Sigmoid colon (tissue), 6 donors: ENCODE measurements at regions not wholly inside any gene's neighbourhood (a gene's known extent, or its start where the extent isn't known, plus 50 kb on each side); places are given as distances from the start of the nearest gene placed in this dataset.
"Not testable (repeated sequence)": the region's sequence is repeated elsewhere in the genome, so short reads cannot be mapped to it uniquely, and the experiment has no call there.

Experiments
- DNase-seq: peaks from one replicate; pipeline ENCODE4 v3.0.0-alpha.2; 2019
- H3K27ac ChIP-seq, 4 donors: fragments of 200-600 bp; sonication (generic); one replicate each; pipeline ENCODE4 v1.5.1; 2016 to 2019; ENCODE audit warnings: mild to moderate bottlenecking in 1 of 4
- H3K27me3 ChIP-seq, 3 donors: fragments of 200-600 bp; sonication (generic); one replicate each; pipeline ENCODE4 v1.5.1; 2019; ENCODE audit warnings: mild to moderate bottlenecking in 1 of 3
- H3K36me3 ChIP-seq, 4 donors: fragments of 200-600 bp; sonication (generic); one replicate each; pipeline ENCODE4 v1.5.1; 2016 to 2019
- H3K4me1 ChIP-seq, 4 donors: fragments of 200-600 bp; sonication (generic); one replicate each; pipeline ENCODE4 v1.5.1; 2017 to 2019
- H3K4me3 ChIP-seq, 4 donors: fragments of 200-600 bp; sonication (generic); one replicate each; pipeline ENCODE4 v1.5.1; 2017 to 2019; ENCODE audit warnings: mild to moderate bottlenecking in 2 of 4, moderate library complexity in 1 of 4
- H3K9me3 ChIP-seq, 4 donors: fragments of 200-600 bp in 3 of 4; sonication (generic) in 3 of 4; one replicate each; pipeline versions ENCODE4 v1.5.1 to v1.6.1; 2013 to 2019
- EP300 ChIP-seq, 4 donors: sonication (generic); formaldehyde crosslinking; IDR thresholded peaks; one replicate each; pipeline ENCODE4 v1.6.1; 2017; ENCODE audit warnings: antibody characterized with exemption in 4 of 4
- POLR2A ChIP-seq, 2 donors: fragments of 450-650 bp; IDR thresholded peaks; one replicate each; pipeline ENCODE4 v1.6.1; 2016; ENCODE audit warnings: antibody characterized with exemption in 2 of 2, mild to moderate bottlenecking in 2 of 2, moderate library complexity in 2 of 2
- POLR2AphosphoS5 ChIP-seq, 4 donors: sonication (generic); formaldehyde crosslinking; IDR thresholded peaks; one replicate each; pipeline ENCODE4 v1.6.1; 2017; ENCODE audit warnings: antibody characterized with exemption in 4 of 4
- WGBS, 2 donors: extraction: QIAGEN DNeasy Blood & Tissue Kit; methylation state at CpG; one replicate each; pipeline ENCODE4 v1.1.7; 2013; 5-methylcytosine and 5-hydroxymethylcytosine counted together
- intact Hi-C: fragments of 100-400 bp; cut with DNase I; formaldehyde crosslinking; loops from one replicate; pipeline ENCODE4 v1.15.1; 2023
- TF ChIP-seq, protein P1 (sequence below), 4 experiments: fragments of 450-650 bp in 3 of 4; fragments of 200-600 bp in 1 of 4; IDR thresholded peaks; one replicate each; pipeline ENCODE4 v1.5.1; 2016 to 2019; ENCODE audit warnings: antibody characterized with exemption in 4 of 4, mild to moderate bottlenecking in 3 of 4, moderate library complexity in 2 of 4
- donor health status: healthy with polysubstance abuse.
- donor health status: healthy.

DNA sequence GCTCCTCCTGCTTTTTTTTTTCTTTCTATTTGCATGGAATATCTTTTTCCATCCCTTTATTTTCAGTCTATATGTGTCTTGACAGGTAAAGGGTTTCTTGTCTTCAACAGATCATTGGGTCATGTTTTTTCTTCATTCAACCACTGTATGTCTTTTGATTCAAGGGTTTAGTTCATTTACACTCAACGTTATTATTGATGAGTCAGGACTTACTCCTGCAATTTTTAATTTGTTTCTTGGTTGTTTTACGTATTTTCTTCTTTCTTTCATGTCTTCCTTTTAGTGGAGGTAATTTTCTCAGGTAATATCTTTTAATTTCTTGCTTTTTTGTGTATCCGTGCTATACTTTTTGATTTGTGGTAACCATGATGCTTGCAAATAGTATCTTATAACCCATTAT lies 429.1 kb upstream of the HTR1E start:
- Histone ChIP-seq H3K9me3 (no peaks in the 10 kb centered on the region), H3K36me3 (no peaks in the 10 kb centered on the region), H3K4me3 (no peak overlapping the region), H3K27me3 (no peaks in the 10 kb centered on the region), H3K27ac (no peak overlapping the region), H3K4me1 (no peaks in the 10 kb centered on the region)
- TF ChIP-seq EP300 (IDR thresholded peaks at IDR 0.05) (no peak), POLR2AphosphoS5 (IDR thresholded peaks at IDR 0.05) (no peak), POLR2A (IDR thresholded peaks at IDR 0.05) (no peak)
- no peak for DNase-seq
- 67 to 76% methylated on average over 3 of the region's 3 CpGs for WGBS, 2 donors
- intact Hi-C loops = no loop called here

DNA sequence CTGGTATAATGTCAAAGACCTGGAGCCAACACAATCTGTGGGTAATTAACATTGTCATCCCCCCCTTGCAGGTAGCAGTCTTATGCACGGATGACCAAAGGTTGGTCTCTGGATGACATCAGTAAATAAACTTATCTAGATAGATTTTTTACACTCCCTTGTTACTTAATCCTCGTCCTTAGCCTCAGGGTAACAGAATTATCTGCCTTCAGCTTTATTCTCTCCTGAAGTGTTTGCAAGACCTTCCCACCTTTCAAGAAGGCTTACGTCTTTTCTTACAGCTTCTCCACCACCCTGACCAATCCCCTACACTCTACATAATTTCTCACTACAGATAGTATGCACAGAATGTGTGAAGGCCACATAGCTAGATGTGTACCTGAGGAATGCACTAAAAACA lies 434.8 kb upstream of the HTR1E start:
- 38 to 52% methylated on average over 3 of the region's 3 CpGs for WGBS, 2 donors
- H3K4me3 ChIP-seq = no peak overlapping the region
- intact Hi-C loops = no loop called here

DNA sequence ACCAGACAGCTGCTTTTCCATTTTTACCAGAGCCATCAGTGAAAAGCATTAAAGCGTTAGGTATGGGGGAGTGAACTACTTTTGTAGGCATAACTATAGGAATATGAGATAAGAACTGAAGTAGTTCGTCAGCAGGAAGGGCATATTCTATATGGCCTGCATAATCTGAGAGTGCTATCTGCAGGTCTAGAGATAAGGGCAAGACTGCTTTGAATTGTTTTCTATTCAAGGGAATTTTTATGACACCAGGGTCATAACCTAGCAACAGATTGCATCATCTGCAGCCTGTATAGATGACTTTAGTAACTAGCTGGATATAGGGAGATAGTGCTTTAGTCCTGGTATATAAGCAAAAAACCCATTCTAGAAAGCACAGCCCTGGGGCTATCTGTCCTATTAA lies 437.3 kb upstream of the HTR1E start:
- Histone ChIP-seq H3K36me3 (no peaks in the 10 kb centered on the region), H3K27ac (no peak overlapping the region), H3K27me3 (no peaks in the 10 kb centered on the region), H3K4me3 (no peak overlapping the region), H3K9me3 (peaks cover 0 to 4% (median 0%) of the 10 kb centered on the region in 4 donors), H3K4me1 (no peaks in the 10 kb centered on the region)
- intact Hi-C loops = no loop called here
- WGBS, 2 donors = 18 to 24% methylated on average over 2 of the region's 2 CpGs
- no peak for DNase-seq
- TF ChIP-seq POLR2AphosphoS5 (IDR thresholded peaks at IDR 0.05) = no peak
- TF ChIP-seq POLR2A (IDR thresholded peaks at IDR 0.05) = no peak
- no peak for TF ChIP-seq EP300 (IDR thresholded peaks at IDR 0.05)
- TF ChIP-seq, protein P1, sequence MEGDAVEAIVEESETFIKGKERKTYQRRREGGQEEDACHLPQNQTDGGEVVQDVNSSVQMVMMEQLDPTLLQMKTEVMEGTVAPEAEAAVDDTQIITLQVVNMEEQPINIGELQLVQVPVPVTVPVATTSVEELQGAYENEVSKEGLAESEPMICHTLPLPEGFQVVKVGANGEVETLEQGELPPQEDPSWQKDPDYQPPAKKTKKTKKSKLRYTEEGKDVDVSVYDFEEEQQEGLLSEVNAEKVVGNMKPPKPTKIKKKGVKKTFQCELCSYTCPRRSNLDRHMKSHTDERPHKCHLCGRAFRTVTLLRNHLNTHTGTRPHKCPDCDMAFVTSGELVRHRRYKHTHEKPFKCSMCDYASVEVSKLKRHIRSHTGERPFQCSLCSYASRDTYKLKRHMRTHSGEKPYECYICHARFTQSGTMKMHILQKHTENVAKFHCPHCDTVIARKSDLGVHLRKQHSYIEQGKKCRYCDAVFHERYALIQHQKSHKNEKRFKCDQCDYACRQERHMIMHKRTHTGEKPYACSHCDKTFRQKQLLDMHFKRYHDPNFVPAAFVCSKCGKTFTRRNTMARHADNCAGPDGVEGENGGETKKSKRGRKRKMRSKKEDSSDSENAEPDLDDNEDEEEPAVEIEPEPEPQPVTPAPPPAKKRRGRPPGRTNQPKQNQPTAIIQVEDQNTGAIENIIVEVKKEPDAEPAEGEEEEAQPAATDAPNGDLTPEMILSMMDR (IDR thresholded peaks at IDR 0.05) = no peak

More for the DNA sequence above, 434.8 kb upstream of the HTR1E start:
- H3K9me3 ChIP-seq = peaks cover 0 to 4% (median 0%) of the 10 kb centered on the region in 4 donors
- no peak overlapping the region for H3K27ac ChIP-seq
- no peaks in the 10 kb centered on the region for H3K36me3 ChIP-seq
- H3K27me3 ChIP-seq = no peaks in the 10 kb centered on the region
- no peaks in the 10 kb centered on the region for H3K4me1 ChIP-seq
- TF ChIP-seq EP300 (IDR thresholded peaks at IDR 0.05) (no peak), POLR2AphosphoS5 (IDR thresholded peaks at IDR 0.05) (no peak), POLR2A (IDR thresholded peaks at IDR 0.05) (no peak)
- TF ChIP-seq, protein P1 (IDR thresholded peaks at IDR 0.05) = no peak
- no peak for DNase-seq

DNA sequence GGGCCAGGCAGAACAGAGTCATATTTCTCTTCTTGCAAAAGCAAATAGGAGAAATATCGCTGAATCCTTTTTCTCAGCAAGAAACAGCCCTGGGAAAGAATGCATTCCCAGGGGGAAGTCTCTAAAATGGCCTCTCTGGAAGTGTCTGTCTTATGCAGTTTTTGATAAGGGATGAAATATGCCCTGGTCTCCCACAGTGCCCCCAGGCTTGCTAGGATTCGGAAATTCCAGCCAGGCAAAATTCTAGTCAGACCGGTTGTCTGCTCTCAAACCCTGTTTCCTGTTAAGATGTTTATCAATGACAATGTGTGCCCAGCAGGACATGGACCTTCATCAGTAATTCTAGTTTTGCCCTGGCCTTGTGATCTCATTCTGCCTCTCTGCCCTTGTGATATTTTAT lies 448.3 kb upstream of the HTR1E start:
- H3K27me3 ChIP-seq, H3K27ac ChIP-seq, DNase-seq, intact Hi-C loops, H3K4me3 ChIP-seq, H3K36me3 ChIP-seq, H3K9me3 ChIP-seq, H3K4me1 ChIP-seq: not testable (repeated sequence)
- WGBS, 2 donors = 53 to 65% methylated on average over 3 of the region's 3 CpGs

DNA sequence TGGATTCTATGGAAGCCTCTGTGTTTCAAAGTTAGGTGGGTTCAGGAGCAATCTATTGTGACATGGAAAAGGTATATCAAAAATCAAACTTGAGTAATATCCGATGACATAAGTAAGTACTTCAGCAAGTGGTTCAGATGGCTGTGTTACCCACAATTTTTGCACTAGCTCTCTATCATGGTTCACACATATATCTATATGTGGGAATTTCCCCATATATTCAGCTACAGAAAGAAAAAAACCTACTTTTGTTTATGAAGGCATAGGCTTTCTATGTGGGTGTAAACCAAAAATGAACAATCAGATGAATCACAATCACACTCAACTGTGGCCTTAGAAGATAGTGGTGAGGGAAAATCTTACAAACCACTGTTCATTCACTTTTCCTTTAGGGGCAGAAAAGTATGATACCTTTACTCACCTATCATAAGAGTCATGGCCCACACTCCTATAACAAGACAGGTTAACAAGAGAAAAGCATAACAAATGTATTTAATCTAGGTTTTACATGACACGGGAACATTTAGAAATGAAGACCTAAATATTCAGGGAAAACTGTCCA lies 449.6 kb upstream of the HTR1E start:
- WGBS, 2 donors = 89 to 91% methylated on average over 2 of the region's 2 CpGs
- Histone ChIP-seq H3K4me1 (no peaks in the 10 kb centered on the region), H3K36me3 (no peaks in the 10 kb centered on the region), H3K27ac (no peak overlapping the region), H3K27me3 (no peaks in the 10 kb centered on the region), H3K4me3 (no peak overlapping the region), H3K9me3 (peaks cover 0 to 3% (median 0%) of the 10 kb centered on the region in 4 donors)
- intact Hi-C loops = no loop called here
- no peak for DNase-seq
- TF ChIP-seq EP300 (IDR thresholded peaks at IDR 0.05) (no peak), POLR2A (IDR thresholded peaks at IDR 0.05) (no peak), POLR2AphosphoS5 (IDR thresholded peaks at IDR 0.05) (no peak)
- TF ChIP-seq, protein P1 (IDR thresholded peaks at IDR 0.05) = no peak

DNA sequence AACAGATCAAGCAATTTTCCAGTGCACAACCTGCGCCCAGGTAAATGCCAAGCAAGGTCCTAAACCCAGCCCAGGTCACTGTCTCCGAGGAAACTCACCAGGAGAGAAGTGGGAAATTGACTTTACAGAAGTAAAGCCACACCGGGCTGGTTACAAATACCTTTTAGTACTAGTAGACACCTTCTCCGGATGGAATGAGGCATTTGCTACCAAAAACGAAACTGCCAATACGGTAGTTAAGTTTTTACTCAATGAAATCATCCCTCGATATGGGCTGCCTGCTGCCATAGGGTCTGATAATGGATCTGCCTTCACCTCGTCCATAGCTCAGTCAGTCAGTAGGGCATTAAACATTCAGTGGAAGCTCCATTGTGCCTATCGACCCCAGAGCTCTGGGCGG lies 459.0 kb upstream of the HTR1E start:
- intact Hi-C loops, DNase-seq, H3K9me3 ChIP-seq, H3K27ac ChIP-seq, H3K36me3 ChIP-seq, H3K27me3 ChIP-seq, H3K4me3 ChIP-seq, H3K4me1 ChIP-seq: not testable (repeated sequence)
- 87 to 91% methylated on average over 10 of the region's 10 CpGs for WGBS, 2 donors
